BJ (cell line): ENCODE measurements at regions not wholly inside any gene's neighbourhood (a gene's known extent, or its start where the extent isn't known, plus 50 kb on each side); places are given as distances from the start of the nearest gene placed in this dataset.

Source experiments
- CTCF ChIA-PET: fragments of 350-600 bp; formaldehyde crosslinking; extraction: SDS; loops from one replicate; lab custom pipeline; 2021; ENCODE audit warnings: antibody characterized with exemption, inconsistent platforms; lab: Yijun Ruan, JAX
- POLR2A ChIA-PET: fragments of 300-600 bp; sonication (Branson Sonifier 250); formaldehyde crosslinking; extraction: SDS; loops from one replicate; lab custom pipeline; 2021; ENCODE audit warnings: antibody characterized with exemption; lab: Charles Lee
- DNase-seq: peaks from one replicate; pipeline ENCODE4 v3.0.0-alpha.2; 2011; ENCODE audit warnings: low read depth
- H3K27me3 ChIP-seq: 2 replicates; pipeline ENCODE4 v1.6.0; 2011; ENCODE audit warnings: low read length; ENCODE audit not compliant: control insufficient read depth, insufficient read depth
- H3K36me3 ChIP-seq: 2 replicates; pipeline ENCODE4 v1.5.1; 2011; ENCODE audit warnings: low read length; ENCODE audit not compliant: control insufficient read depth, insufficient read depth
- H3K4me3 ChIP-seq: 2 replicates; pipeline ENCODE4 v1.5.1; 2011; ENCODE audit warnings: low read depth, mild to moderate bottlenecking, control low read depth, low read length
- CTCF ChIP-seq: IDR thresholded peaks from 2 replicates; pipeline ENCODE4 v1.5.1; 2011; ENCODE audit warnings: low read depth, mild to moderate bottlenecking, control low read depth, inconsistent platforms, low read length, moderate library complexity; ENCODE audit not compliant: insufficient read depth

GRCh38 chr10:6643962-6644361 is 63.9 kb upstream of the PRKCQ start:
- ChIA-PET CTCF (no interaction called here), POLR2A (no interaction called here)
- no peak for DNase-seq
- H3K27me3 ChIP-seq = no peaks in the 10 kb centered on the region
- H3K36me3 ChIP-seq = no peaks in the 10 kb centered on the region
- TF ChIP-seq CTCF = no peak
- no peak overlapping the region for H3K4me3 ChIP-seq

- POLR2A ChIA-PET = no interaction called here
- DNase-seq = no peak
- CTCF ChIA-PET = no interaction called here
- H3K27me3 ChIP-seq = no peaks in the 10 kb centered on the region
- no peaks in the 10 kb centered on the region for H3K36me3 ChIP-seq
- no peak overlapping the region for H3K4me3 ChIP-seq
- no peak for TF ChIP-seq CTCF
Observed at GRCh38 chr10:6642876-6643275, 62.8 kb upstream of the PRKCQ start.

- ChIA-PET POLR2A (no interaction called here), CTCF (interaction anchor here (0.6 kb wide), 1 partner anchor 380 kb away, joined by 3 read pairs; no protein-coding TSS in a partner anchor)
- no peak for TF ChIP-seq CTCF
- no peak for DNase-seq
- H3K27me3 ChIP-seq = no peaks in the 10 kb centered on the region
- no peak overlapping the region for H3K4me3 ChIP-seq
- no peaks in the 10 kb centered on the region for H3K36me3 ChIP-seq
Observed at GRCh38 chr10:6640433-6641040, 60.5 kb upstream of the PRKCQ start.

- no peaks in the 10 kb centered on the region for H3K36me3 ChIP-seq
- H3K4me3 ChIP-seq = no peak overlapping the region
- POLR2A ChIA-PET = no interaction called here
- no peaks in the 10 kb centered on the region for H3K27me3 ChIP-seq
- no peak for DNase-seq
- CTCF ChIA-PET = interaction anchor here (1.2 kb wide), 1 partner anchor 33 kb away, joined by 3 read pairs; no protein-coding TSS in a partner anchor
- TF ChIP-seq CTCF = no peak
Observed at GRCh38 chr10:6637053-6637452, 57.0 kb upstream of the PRKCQ start.

GRCh38 chr10:6635784-6636183 is 55.7 kb upstream of the PRKCQ start:
- no peak for DNase-seq
- no peak for TF ChIP-seq CTCF
- Histone ChIP-seq H3K27me3 (no peaks in the 10 kb centered on the region), H3K4me3 (no peak overlapping the region), H3K36me3 (no peaks in the 10 kb centered on the region)
- CTCF ChIA-PET = interaction anchor here (1.2 kb wide), 1 partner anchor 35 kb away, joined by 3 read pairs; no protein-coding TSS in a partner anchor
- POLR2A ChIA-PET = no interaction called here
